NCI-H2081 (cell line): ENCODE measurements at regions not wholly inside any gene's neighbourhood (a gene's known extent, or its start where the extent isn't known, plus 50 kb on each side); places are given as distances from the start of the nearest gene placed in this dataset.
A peak's percentile ranks its signal among the peaks of the same experiment; 100 is the strongest.
"Not testable (repeated sequence)": the region's sequence is repeated elsewhere in the genome, so short reads cannot be mapped to it uniquely, and the experiment has no call there.

Experiments
- DNase-seq, 2 experiments: peaks; one replicate each; lab custom pipeline; 2025; lab: John Stamatoyannopoulos, UW

GRCh38 chr4:118504927-118505326 is 152.1 kb upstream of the PRSS12 start:
- not testable (repeated sequence) for DNase-seq

GRCh38 chr4:118505491-118505890 is 152.7 kb upstream of the PRSS12 start:
- DNase-seq: not testable (repeated sequence)

- not testable (repeated sequence) for DNase-seq
These were observed 160.1 kb upstream of the PRSS12 start for GRCh38 chr4:118512870-118513269.

GRCh38 chr4:118514332-118514731 is 161.5 kb upstream of the PRSS12 start:
- DNase-seq: not testable (repeated sequence)

GRCh38 chr4:118516107-118516506 is 163.3 kb upstream of the PRSS12 start:
- not testable (repeated sequence) for DNase-seq

- not testable (repeated sequence) for DNase-seq
These were observed 155.1 kb upstream of the METTL14 start for GRCh38 chr4:118530107-118530506.

GRCh38 chr4:118531947-118532346 is 153.2 kb upstream of the METTL14 start:
- not testable (repeated sequence) for DNase-seq

- DNase-seq: not testable (repeated sequence)
These were observed 149.4 kb upstream of the METTL14 start for GRCh38 chr4:118535788-118536187.

GRCh38 chr4:118539412-118540077 is 145.6 kb upstream of the METTL14 start:
- not testable (repeated sequence) for DNase-seq

- not testable (repeated sequence) for DNase-seq
These were observed 128.6 kb upstream of the METTL14 start for GRCh38 chr4:118556576-118556975.

GRCh38 chr4:118557298-118557851 is 127.8 kb upstream of the METTL14 start:
- peak; percentile 73 to 85 for DNase-seq

GRCh38 chr4:118558188-118558587 is 127.0 kb upstream of the METTL14 start:
- DNase-seq: not testable (repeated sequence)

GRCh38 chr4:118561559-118561958 is 123.6 kb upstream of the METTL14 start:
- DNase-seq: not testable (repeated sequence)

GRCh38 chr4:118566003-118566513 is 119.1 kb upstream of the METTL14 start:
- peak; percentile 64 to 75 for DNase-seq

- not testable (repeated sequence) for DNase-seq
These were observed 112.2 kb upstream of the METTL14 start for GRCh38 chr4:118572991-118573390.

GRCh38 chr4:118574251-118574913 is 110.8 kb upstream of the METTL14 start:
- DNase-seq: not testable (repeated sequence)

- DNase-seq: not testable (repeated sequence)
These were observed 110.1 kb upstream of the METTL14 start for GRCh38 chr4:118575057-118575456.

GRCh38 chr4:118575726-118576125 is 109.5 kb upstream of the METTL14 start:
- not testable (repeated sequence) for DNase-seq

GRCh38 chr4:118576709-118577219 is 108.4 kb upstream of the METTL14 start:
- DNase-seq: not testable (repeated sequence)

GRCh38 chr4:118585015-118585414 is 100.2 kb upstream of the METTL14 start:
- DNase-seq: no peak

- DNase-seq: no peak
These were observed 98.8 kb upstream of the METTL14 start for GRCh38 chr4:118586357-118586790.

- DNase-seq: no peak
These were observed 97.9 kb upstream of the METTL14 start for GRCh38 chr4:118587116-118587831.
